ENCODE measurements at regions not wholly inside any gene's neighbourhood (a gene's known extent, or its start where the extent isn't known, plus 50 kb on each side); places are given as distances from the start of the nearest gene placed in this dataset.
A peak's percentile ranks its signal among the peaks of the same experiment; 100 is the strongest.
"Not testable (repeated sequence)": the region's sequence is repeated elsewhere in the genome, so short reads cannot be mapped to it uniquely, and the experiment has no call there.

GRCh38 chr1:116847688-116848531 lies 61.8 kb upstream of the PTGFRN start:
- in situ Hi-C loops (cut with MboI; ENCODE audit: low pct_unique_long_range_greater_than_20kb, low sequenced_read_pairs, unreplicated experiment), result no loop called here
- no peak for TF ChIP-seq CTCF (IDR thresholded peaks at IDR 0.05; ENCODE audit: extremely low read depth, insufficient read depth, missing control alignments)
- peak; percentile 61 for DNase-seq (ENCODE audit: low spot score)

- TF ChIP-seq CTCF (IDR thresholded peaks at IDR 0.05; ENCODE audit: extremely low read depth, insufficient read depth, missing control alignments), result no peak
- in situ Hi-C loops (cut with MboI; ENCODE audit: low pct_unique_long_range_greater_than_20kb, low sequenced_read_pairs, unreplicated experiment), result no loop called here
- DNase-seq (ENCODE audit: low spot score), result no peak
Observed at GRCh38 chr1:116850436-116850835, 59.3 kb upstream of the PTGFRN start.

- in situ Hi-C loops (cut with MboI; ENCODE audit: low pct_unique_long_range_greater_than_20kb, low sequenced_read_pairs, unreplicated experiment); DNase-seq (ENCODE audit: low spot score): not testable (repeated sequence)
Observed at GRCh38 chr1:116851189-116851588, 58.5 kb upstream of the PTGFRN start.

GRCh38 chr1:116851846-116852245 lies 57.9 kb upstream of the PTGFRN start:
- TF ChIP-seq CTCF (IDR thresholded peaks at IDR 0.05; ENCODE audit: extremely low read depth, insufficient read depth, missing control alignments), result no peak
- no peak for DNase-seq (ENCODE audit: low spot score)
- in situ Hi-C loops (cut with MboI; ENCODE audit: low pct_unique_long_range_greater_than_20kb, low sequenced_read_pairs, unreplicated experiment), result no loop called here

- in situ Hi-C loops (cut with MboI; ENCODE audit: low pct_unique_long_range_greater_than_20kb, low sequenced_read_pairs, unreplicated experiment), result no loop called here
- no peak for TF ChIP-seq CTCF (IDR thresholded peaks at IDR 0.05; ENCODE audit: extremely low read depth, insufficient read depth, missing control alignments)
- DNase-seq (ENCODE audit: low spot score), result no peak
Observed at GRCh38 chr1:116852367-116852766, 57.3 kb upstream of the PTGFRN start.

- no peak for DNase-seq (ENCODE audit: low spot score)
- in situ Hi-C loops (cut with MboI; ENCODE audit: low pct_unique_long_range_greater_than_20kb, low sequenced_read_pairs, unreplicated experiment), result no loop called here
- TF ChIP-seq CTCF (IDR thresholded peaks at IDR 0.05; ENCODE audit: extremely low read depth, insufficient read depth, missing control alignments), result no peak
Observed at GRCh38 chr1:116852910-116853309, 56.8 kb upstream of the PTGFRN start.

- in situ Hi-C loops (cut with MboI; ENCODE audit: low pct_unique_long_range_greater_than_20kb, low sequenced_read_pairs, unreplicated experiment), result no loop called here
- no peak for TF ChIP-seq CTCF (IDR thresholded peaks at IDR 0.05; ENCODE audit: extremely low read depth, insufficient read depth, missing control alignments)
- peak; percentile 28 for DNase-seq (ENCODE audit: low spot score)
Observed at GRCh38 chr1:116853680-116854402, 55.9 kb upstream of the PTGFRN start.
